Nephron progenitor cell (in vitro differentiated cells): ENCODE measurements at regions not wholly inside any gene's neighbourhood (a gene's known extent, or its start where the extent isn't known, plus 50 kb on each side); places are given as distances from the start of the nearest gene placed in this dataset.

Experiments used
- DNase-seq: peaks from one replicate; pipeline ENCODE4 v3.0.0; 2021
- H3K27ac Mint-ChIP-seq: 2 replicates; pipeline ENCODE4 v1.8.0; 2021; ENCODE audit warnings: mild to moderate bottlenecking, moderate library complexity, mixed read lengths
- H3K27me3 Mint-ChIP-seq: 2 replicates; pipeline ENCODE4 v1.8.0; 2021; ENCODE audit warnings: mild to moderate bottlenecking, low read depth, mixed read lengths; ENCODE audit not compliant: poor library complexity
- H3K36me3 Mint-ChIP-seq: 2 replicates; pipeline ENCODE4 v1.8.0; 2021; ENCODE audit warnings: low read depth, mixed read lengths
- H3K4me1 Mint-ChIP-seq: 2 replicates; pipeline ENCODE4 v1.8.0; 2021; ENCODE audit warnings: mixed read lengths
- H3K4me3 Mint-ChIP-seq: 2 replicates; pipeline ENCODE4 v1.8.0; 2021; ENCODE audit warnings: mild to moderate bottlenecking, moderate library complexity, mixed read lengths
- H3K9me3 Mint-ChIP-seq: 2 replicates; pipeline ENCODE4 v1.8.0; 2021; ENCODE audit warnings: mild to moderate bottlenecking, moderate library complexity, mixed read lengths
- CTCF ChIP-seq: fragments of 200-600 bp; sonication (generic); IDR thresholded peaks from 2 replicates; pipeline ENCODE4 v1.5.0; 2021; ENCODE audit warnings: antibody characterized with exemption

GRCh38 chr1:101603726-101604125, 366.9 kb downstream of the S1PR1 start:
- Mint-ChIP-seq H3K27ac (no peak overlapping the region), H3K9me3 (peaks cover 3% of the 10 kb centered on the region), H3K27me3 (no peaks in the 10 kb centered on the region), H3K4me3 (no peak overlapping the region), H3K36me3 (no peaks in the 10 kb centered on the region), H3K4me1 (no peaks in the 10 kb centered on the region)
- TF ChIP-seq CTCF: no peak
- no peak for DNase-seq

DNA sequence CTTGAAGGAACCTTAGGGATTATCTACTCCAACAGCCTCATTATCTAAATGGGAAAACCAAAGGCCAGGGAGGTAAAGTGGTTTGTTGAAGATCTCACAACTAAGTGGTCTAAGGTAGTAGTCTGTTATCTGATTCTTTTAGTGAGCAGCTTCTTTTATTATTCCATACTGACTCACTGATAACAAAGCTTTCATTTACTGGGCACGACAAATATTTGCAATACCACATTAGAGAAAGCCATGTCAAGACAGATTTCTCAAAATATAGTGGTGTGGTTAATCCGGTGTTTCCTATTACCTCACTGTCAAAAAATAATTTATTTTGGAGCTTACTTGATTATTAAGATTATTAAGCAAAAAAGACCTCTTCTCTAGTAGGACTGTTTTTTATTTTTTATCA, 369.1 kb downstream of the S1PR1 start:
- no peak overlapping the region for H3K4me3 Mint-ChIP-seq
- no peaks in the 10 kb centered on the region for H3K27me3 Mint-ChIP-seq
- H3K9me3 Mint-ChIP-seq: peaks cover 24% of the 10 kb centered on the region
- no peaks in the 10 kb centered on the region for H3K4me1 Mint-ChIP-seq
- TF ChIP-seq CTCF: no peak
- H3K27ac Mint-ChIP-seq: no peak overlapping the region
- DNase-seq: no peak
- H3K36me3 Mint-ChIP-seq: no peaks in the 10 kb centered on the region

DNA sequence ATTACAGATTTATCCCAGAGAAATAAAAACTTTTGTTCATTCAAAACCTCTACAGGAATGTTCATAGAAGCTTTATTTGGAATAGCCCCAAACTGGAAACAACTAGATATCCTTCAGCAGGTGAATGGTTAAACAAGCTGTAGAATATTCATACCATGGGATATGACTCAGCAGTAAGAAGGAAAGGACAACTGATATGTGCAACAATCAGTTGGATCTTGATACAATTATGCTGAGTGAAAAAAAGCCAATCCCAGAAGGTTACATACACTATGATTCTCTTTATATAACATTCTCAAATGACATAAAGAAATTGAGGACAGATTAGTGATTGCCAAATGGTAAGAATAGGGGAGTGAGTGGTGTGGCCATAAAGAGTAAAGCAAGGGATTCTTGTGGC, 376.7 kb downstream of the S1PR1 start:
- Mint-ChIP-seq H3K27me3 (no peaks in the 10 kb centered on the region), H3K9me3 (peaks cover 28% of the 10 kb centered on the region), H3K27ac (no peak overlapping the region), H3K4me1 (no peaks in the 10 kb centered on the region), H3K36me3 (no peaks in the 10 kb centered on the region), H3K4me3 (no peak overlapping the region)
- DNase-seq: no peak
- TF ChIP-seq CTCF: no peak

GRCh38 chr1:101618900-101619299, 377.8 kb downstream of the OLFM3 start:
- TF ChIP-seq CTCF: no peak
- Mint-ChIP-seq H3K9me3 (no peaks in the 10 kb centered on the region), H3K27me3 (no peaks in the 10 kb centered on the region), H3K4me1 (no peaks in the 10 kb centered on the region), H3K4me3 (no peak overlapping the region), H3K36me3 (no peaks in the 10 kb centered on the region), H3K27ac (no peak overlapping the region)
- DNase-seq: no peak

DNA sequence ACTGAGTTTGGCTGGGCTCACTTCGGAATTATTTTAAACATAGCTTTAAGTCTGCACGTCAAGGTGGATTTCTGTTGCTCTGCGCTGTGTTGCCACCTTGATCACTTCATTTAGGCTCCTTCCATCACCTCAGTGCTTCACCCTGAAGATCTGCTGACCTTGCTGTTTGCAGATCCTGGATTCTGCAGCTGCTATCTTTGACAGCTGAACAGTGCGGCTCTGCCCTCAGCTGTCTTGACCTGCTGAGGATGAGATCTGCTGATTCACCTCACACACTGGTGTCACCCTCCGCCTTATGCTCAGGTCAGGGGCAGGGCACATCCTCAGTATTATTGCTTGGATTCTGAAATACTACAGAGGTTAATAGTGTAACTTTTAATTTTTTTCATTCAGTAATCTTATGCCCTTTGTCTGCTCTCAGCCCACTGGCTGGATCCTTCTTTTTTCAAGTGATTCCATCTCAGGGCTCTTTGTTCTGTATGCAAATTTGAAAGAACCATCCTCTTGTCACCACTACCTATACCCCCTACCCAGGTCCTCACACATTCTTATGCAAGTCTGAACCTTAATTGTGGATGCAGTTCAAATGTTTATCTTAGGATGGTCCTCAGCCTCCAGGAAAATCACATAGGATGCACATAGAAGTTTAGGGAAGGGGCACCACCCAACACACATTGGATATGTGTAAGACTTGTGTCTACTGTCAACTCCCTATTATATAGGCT, 364.0 kb downstream of the OLFM3 start:
- no peaks in the 10 kb centered on the region for H3K36me3 Mint-ChIP-seq

More for the DNA sequence above, 364.0 kb downstream of the OLFM3 start:
- H3K27ac Mint-ChIP-seq: no peak overlapping the region
- DNase-seq: no peak
- H3K9me3 Mint-ChIP-seq: no peaks in the 10 kb centered on the region
- no peak for TF ChIP-seq CTCF
- no peaks in the 10 kb centered on the region for H3K4me1 Mint-ChIP-seq
- H3K4me3 Mint-ChIP-seq: no peak overlapping the region
- peaks cover 3% of the 10 kb centered on the region for H3K27me3 Mint-ChIP-seq
